ENCODE measurements at regions not wholly inside any gene's neighbourhood (a gene's known extent, or its start where the extent isn't known, plus 50 kb on each side); places are given as distances from the start of the nearest gene placed in this dataset.

DNA sequence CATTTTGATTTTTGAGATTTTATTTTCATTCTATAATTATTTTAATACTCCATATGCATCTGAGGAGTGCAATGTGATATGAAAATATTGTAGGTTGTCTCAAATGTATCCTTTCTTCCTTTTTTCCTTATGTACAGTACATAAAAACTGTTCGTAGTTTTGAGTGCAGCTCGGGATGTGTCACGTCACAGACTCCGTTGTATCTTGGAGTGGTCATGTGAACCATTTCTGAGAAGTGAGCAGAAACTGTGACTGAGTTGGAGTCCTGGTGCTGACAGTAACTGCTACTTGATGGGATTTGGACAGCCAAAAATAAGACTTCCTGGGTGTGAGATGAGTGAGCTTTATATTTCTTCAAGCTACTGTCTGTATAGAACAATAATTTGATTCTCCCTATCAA lies 761.4 kb upstream of the MAN1A1 start:
- 0 out of 2 replicates have a peak, but pooled peaks cover 2% of the 10 kb centered on the region for H3K9me3 ChIP-seq (ENCODE audit: control insufficient read depth, insufficient read depth, low read length)
- CTCF ChIA-PET = no interaction called here
- H2BK5ac ChIP-seq (ENCODE audit: low read depth, low read length, poor library complexity, severe bottlenecking) = no peak overlapping the region
- intact Hi-C loops (cut with micrococcal nuclease) (no loop called here), dilution Hi-C loops (cut with HindIII; ENCODE audit: low sequenced_read_pairs, unreplicated experiment) (no loop called here), in situ Hi-C loops (cut with MboI; ENCODE audit: low sequenced_read_pairs) (no loop called here)
- no peak overlapping the region for H3K27ac ChIP-seq (ENCODE audit: insufficient read depth, low read length)
- no peak overlapping the region for H3K4me2 ChIP-seq (ENCODE audit: low read depth, low read length)
- H2BK20ac ChIP-seq (ENCODE audit: low read depth, low read length) = no peak overlapping the region
- H4K91ac ChIP-seq (ENCODE audit: insufficient read depth, low read depth, low read length) = no peak overlapping the region
- no peak for TF ChIP-seq RCOR1 (IDR thresholded peaks at IDR 0.05; ENCODE audit: insufficient replicate concordance, low read length)
- no peak for TF ChIP-seq MAFK (IDR thresholded peaks at IDR 0.05; ENCODE audit: low read depth, low read length)
- TF ChIP-seq, protein P1, sequence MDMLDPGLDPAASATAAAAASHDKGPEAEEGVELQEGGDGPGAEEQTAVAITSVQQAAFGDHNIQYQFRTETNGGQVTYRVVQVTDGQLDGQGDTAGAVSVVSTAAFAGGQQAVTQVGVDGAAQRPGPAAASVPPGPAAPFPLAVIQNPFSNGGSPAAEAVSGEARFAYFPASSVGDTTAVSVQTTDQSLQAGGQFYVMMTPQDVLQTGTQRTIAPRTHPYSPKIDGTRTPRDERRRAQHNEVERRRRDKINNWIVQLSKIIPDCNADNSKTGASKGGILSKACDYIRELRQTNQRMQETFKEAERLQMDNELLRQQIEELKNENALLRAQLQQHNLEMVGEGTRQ (IDR thresholded peaks at IDR 0.05; ENCODE audit: low read depth, low read length) = no peak
- no peak for TF ChIP-seq BHLHE40 (IDR thresholded peaks at IDR 0.05; ENCODE audit: low read depth, low read length)
- no peak for TF ChIP-seq RFX5 (IDR thresholded peaks at IDR 0.05; ENCODE audit: low read depth, low read length)
- no peak for TF ChIP-seq CHD1 (IDR thresholded peaks at IDR 0.05; ENCODE audit: low read depth, low read length)
- no peak for TF ChIP-seq CEBPB (IDR thresholded peaks at IDR 0.05; ENCODE audit: low read depth, low read length)
- no peak overlapping the region for H3K23ac ChIP-seq (ENCODE audit: low read depth, low read length)
- ATAC-seq (ENCODE audit: low read depth) (no peak), DNase-seq (no peak)
- H2AFZ ChIP-seq (replicated peaks; ENCODE audit: low read length, poor library complexity) = no peak overlapping the region
- POLR2A ChIA-PET (ENCODE audit: unreplicated experiment) = no interaction called here
- H4K20me1 ChIP-seq (ENCODE audit: insufficient read depth, low read length) = no peaks in the 10 kb centered on the region
- H3K4me3 ChIP-seq (ENCODE audit: insufficient read depth, low read depth, low read length) = no peak overlapping the region
- H2BK120ac ChIP-seq (ENCODE audit: low read depth, low read length) = no peak overlapping the region
- no peaks in the 10 kb centered on the region for H3K4me1 ChIP-seq (ENCODE audit: control insufficient read depth, insufficient read depth, low read length)
- no peak overlapping the region for H4K8ac ChIP-seq (ENCODE audit: low read depth in 2 of 2, low read length in 2 of 2)
- no peak overlapping the region for H3K56ac ChIP-seq (ENCODE audit: extremely low read depth, insufficient read depth, low read length)
- H3K27me3 ChIP-seq (ENCODE audit: control insufficient read depth, insufficient read depth, low read length) = no peaks in the 10 kb centered on the region
- WGBS, 2 experiments (ENCODE audit: extremely low coverage in 2 of 2, insufficient read length in 1 of 2) = no CpG with 5 or more reads among the region's 4 CpGs
- no peak overlapping the region for H2BK15ac ChIP-seq (ENCODE audit: low read depth, low read length)
- H3K9me1 ChIP-seq (ENCODE audit: insufficient read depth, low read length) = no peaks in the 10 kb centered on the region
- no peak overlapping the region for H2AK5ac ChIP-seq (ENCODE audit: low read depth, low read length)
- H4K5ac ChIP-seq (ENCODE audit: low read depth, low read length) = no peak overlapping the region
- no peaks in the 10 kb centered on the region for H3K79me1 ChIP-seq (ENCODE audit: low read depth in 1 of 2, low read length in 2 of 2)
- H3K4ac ChIP-seq (ENCODE audit: low read depth, low read length) = no peak overlapping the region
- no peak overlapping the region for H3K14ac ChIP-seq (replicated peaks; ENCODE audit: low read depth, low read length)
- H3K36me3 ChIP-seq (ENCODE audit: control insufficient read depth, insufficient read depth, low read length) = no peaks in the 10 kb centered on the region
- H3K18ac ChIP-seq (ENCODE audit: low read depth, low read length) = no peak overlapping the region
- no TSS peak for BruUV-seq (replicated peaks)
- no peak overlapping the region for H3K9ac ChIP-seq (ENCODE audit: low read depth, low read length)
- H2AK9ac ChIP-seq (replicated peaks; ENCODE audit: low read depth, low read length, poor library complexity) = no peak overlapping the region

All from IMR-90 (cell line).